GM12878 (cell line): ENCODE measurements at regions not wholly inside any gene's neighbourhood (a gene's known extent, or its start where the extent isn't known, plus 50 kb on each side); places are given as distances from the start of the nearest gene placed in this dataset.

Source experiments
- ATAC-seq: fragments of 200-7000 bp; cut with Tn5 transposase; 3 replicates; pipeline ENCODE4 v1.9.1; 2020; ENCODE audit warnings: mild to moderate bottlenecking, moderate library complexity
- BruUV-seq: library from RNA; stranded (reverse); fragments of 400-500 nt; replicated peaks from 2 replicates; lab custom pipeline; 2021; lab: Mats Ljungman, UMichigan
- CTCF ChIA-PET: fragments of 300-600 bp; sonication (Branson Sonifier 250); formaldehyde crosslinking; extraction: SDS; loops from one replicate; lab custom pipeline; 2021; ENCODE audit warnings: inconsistent platforms; lab: Yijun Ruan, JAX
- POLR2A ChIA-PET: fragments of 350-600 bp; formaldehyde crosslinking; extraction: SDS; loops from one replicate; lab custom pipeline; 2021; ENCODE audit warnings: inconsistent platforms; lab: Charles Lee
- RAD21 ChIA-PET: fragments of 300-600 bp; sonication (Branson Sonifier 250); formaldehyde crosslinking; loops from one replicate; lab custom pipeline; 2023; ENCODE audit warnings: antibody characterized with exemption; ENCODE audit not compliant: unreplicated experiment; lab: Charles Lee
- SMC1A ChIA-PET: fragments of 300-600 bp; sonication (Branson Sonifier 250); formaldehyde crosslinking; loops from one replicate; lab custom pipeline; 2023; ENCODE audit not compliant: unreplicated experiment, uncharacterized antibody; lab: Charles Lee
- DNase-seq: peaks from one replicate; pipeline ENCODE4 v3.0.0-alpha.2; 2011; ENCODE audit warnings: low read depth, low spot score
- FAIRE-seq: peaks from 3 replicates; lab custom pipeline; 2011; peaks lifted over from hg19 to GRCh38; lab: Jason Lieb, UNC
- H2AFZ ChIP-seq: 2 replicates; pipeline ENCODE4 v1.6.0; 2011; ENCODE audit warnings: low read depth, low read length, control low read depth; ENCODE audit not compliant: control insufficient read depth
- H3K27ac ChIP-seq: 2 replicates; pipeline ENCODE4 v1.5.1; 2011; ENCODE audit warnings: control low read depth; ENCODE audit not compliant: control insufficient read depth, insufficient read depth
- H3K27me3 ChIP-seq, 2 experiments: replicated peaks in 1 of 2; 2 replicates each; pipeline versions ENCODE4 v1.6.0 to v1.6.1; 2011; ENCODE audit warnings: low read length in 1 of 2; ENCODE audit not compliant: control insufficient read depth in 2 of 2, insufficient read depth in 2 of 2
- H3K36me3 ChIP-seq, 2 experiments: 2 replicates each; pipeline ENCODE4 v1.5.1; 2011; ENCODE audit warnings: low read length in 1 of 2; ENCODE audit not compliant: control insufficient read depth in 2 of 2, insufficient read depth in 2 of 2
- H3K4me1 ChIP-seq: 2 replicates; pipeline ENCODE4 v1.6.1; 2011; ENCODE audit warnings: mild to moderate bottlenecking, low read length, moderate library complexity, mixed read lengths; ENCODE audit not compliant: control insufficient read depth, insufficient read depth
- H3K4me2 ChIP-seq: 2 replicates; pipeline ENCODE4 v1.6.0; 2011; ENCODE audit warnings: control low read depth; ENCODE audit not compliant: control insufficient read depth, insufficient read depth
- H3K4me3 ChIP-seq: fragments of 200-600 bp; sonication (generic); 2 replicates; pipeline ENCODE4 v1.5.1; 2016
- H3K79me2 ChIP-seq: 2 replicates; pipeline ENCODE4 v1.6.0; 2011; ENCODE audit warnings: low read length; ENCODE audit not compliant: control insufficient read depth, insufficient read depth
- H3K9ac ChIP-seq: 2 replicates; pipeline ENCODE4 v1.8.0; 2011; ENCODE audit warnings: low read length, control low read depth, mixed read lengths; ENCODE audit not compliant: control insufficient read depth, insufficient read depth
- H3K9me3 ChIP-seq: replicated peaks from 3 replicates; pipeline ENCODE4 v1.5.1; 2011; ENCODE audit warnings: mild to moderate bottlenecking, low read length; ENCODE audit not compliant: control insufficient read depth, insufficient read depth
- H4K20me1 ChIP-seq: 2 replicates; pipeline ENCODE4 v1.6.0; 2011; ENCODE audit not compliant: control insufficient read depth, insufficient read depth
- HCFC1 ChIP-seq: fragments of 150-350 bp; IDR thresholded peaks from 2 replicates; pipeline ENCODE4 v1.6.1; 2014; ENCODE audit warnings: low read length
- JUND ChIP-seq: IDR thresholded peaks from 2 replicates; pipeline ENCODE4 v1.6.1; 2012; ENCODE audit warnings: low read depth, mild to moderate bottlenecking, low read length, improper control_type of control experiment, moderate library complexity
- PAX5 ChIP-seq: IDR thresholded peaks from 2 replicates; pipeline ENCODE4 v1.6.1; 2011; ENCODE audit warnings: low read depth, low read length, borderline replicate concordance
- ZBTB40 ChIP-seq: fragments of 450-650 bp; IDR thresholded peaks from 2 replicates; pipeline ENCODE4 v1.6.1; 2016; ENCODE audit warnings: mild to moderate bottlenecking, moderate library complexity, borderline replicate concordance
- WGBS: methylation state at CpG from one replicate; pipeline ENCODE4 v1.1.6; 2016; ENCODE audit warnings: low lambda C conversion rate; ENCODE audit not compliant: insufficient replicate concordance, insufficient coverage; ENCODE audit errors: missing lambda C conversion rate; 5-methylcytosine and 5-hydroxymethylcytosine counted together
- in situ Hi-C: fragments of 300-500 bp; cut with MboI; formaldehyde crosslinking; loops from 9 replicates; pipeline ENCODE4 v1.14.3; 2018; ENCODE audit warnings: mixed read lengths
- intact Hi-C: fragments of 100-400 bp; cut with micrococcal nuclease; formaldehyde crosslinking; loops from one replicate; pipeline ENCODE4 v1.14.2; 2022; ENCODE audit not compliant: unreplicated experiment
- TF ChIP-seq, protein P1 (sequence below): fragments of 450-650 bp; conservative IDR thresholded peaks from 2 replicates; pipeline ENCODE4 v1.6.1; 2017; ENCODE audit warnings: mild to moderate bottlenecking, moderate library complexity

GRCh38 chr2:236795861-236796219, 226.2 kb downstream of the ACKR3 start:
- RAD21 ChIA-PET, result no interaction called here
- in situ Hi-C loops, result no loop called here
- Histone ChIP-seq H3K9me3 (no peaks in the 10 kb centered on the region), H3K4me1 (no peaks in the 10 kb centered on the region), H3K27me3 (peaks cover 0 to 2% of the 10 kb centered on the region in 2 experiments; a peak in 1 of 4 replicates), H2AFZ (no peak overlapping the region), H3K9ac (no peak overlapping the region), H3K4me2 (no peak overlapping the region), H3K79me2 (no peaks in the 10 kb centered on the region), H3K36me3 (no peaks in the 10 kb centered on the region), H3K27ac (no peak overlapping the region), H4K20me1 (no peaks in the 10 kb centered on the region), H3K4me3 (no peak overlapping the region)
- no peak for DNase-seq
- no peak for FAIRE-seq
- CTCF ChIA-PET, result no interaction called here
- SMC1A ChIA-PET, result interaction anchor here (1.2 kb wide), 1 partner anchor 11 kb away, joined by 4 read pairs; no protein-coding TSS in a partner anchor
- POLR2A ChIA-PET, result no interaction called here
- intact Hi-C loops, result no loop called here
- 26% methylated on average over 8 of the region's 8 CpGs for WGBS
- no peak for TF ChIP-seq PAX5
- no peak for TF ChIP-seq JUND
- no peak for TF ChIP-seq ZBTB40
- no TSS peak for BruUV-seq
- ATAC-seq, result no peak

GRCh38 chr2:236796236-236796635, 226.6 kb downstream of the ACKR3 start:
- Histone ChIP-seq H2AFZ (no peak overlapping the region), H3K36me3 (no peaks in the 10 kb centered on the region), H3K9ac (no peak overlapping the region), H3K27me3 (peaks cover 0 to 2% of the 10 kb centered on the region in 2 experiments; a peak in 1 of 4 replicates), H4K20me1 (no peaks in the 10 kb centered on the region), H3K4me2 (no peak overlapping the region), H3K27ac (no peak overlapping the region), H3K4me1 (no peaks in the 10 kb centered on the region), H3K4me3 (no peak overlapping the region), H3K9me3 (no peaks in the 10 kb centered on the region), H3K79me2 (no peaks in the 10 kb centered on the region)
- WGBS, result 0% methylated on average over 2 of the region's 2 CpGs
- ATAC-seq (no peak), DNase-seq (no peak), FAIRE-seq (no peak)
- in situ Hi-C loops (no loop called here), intact Hi-C loops (no loop called here)
- no TSS peak for BruUV-seq
- CTCF ChIA-PET, result no interaction called here
- SMC1A ChIA-PET, result interaction anchor here (1.2 kb wide), 1 partner anchor 11 kb away, joined by 4 read pairs; no protein-coding TSS in a partner anchor
- RAD21 ChIA-PET, result no interaction called here
- POLR2A ChIA-PET, result no interaction called here
- no peak for TF ChIP-seq ZBTB40
- TF ChIP-seq HCFC1, result no peak
- TF ChIP-seq, protein P1, sequence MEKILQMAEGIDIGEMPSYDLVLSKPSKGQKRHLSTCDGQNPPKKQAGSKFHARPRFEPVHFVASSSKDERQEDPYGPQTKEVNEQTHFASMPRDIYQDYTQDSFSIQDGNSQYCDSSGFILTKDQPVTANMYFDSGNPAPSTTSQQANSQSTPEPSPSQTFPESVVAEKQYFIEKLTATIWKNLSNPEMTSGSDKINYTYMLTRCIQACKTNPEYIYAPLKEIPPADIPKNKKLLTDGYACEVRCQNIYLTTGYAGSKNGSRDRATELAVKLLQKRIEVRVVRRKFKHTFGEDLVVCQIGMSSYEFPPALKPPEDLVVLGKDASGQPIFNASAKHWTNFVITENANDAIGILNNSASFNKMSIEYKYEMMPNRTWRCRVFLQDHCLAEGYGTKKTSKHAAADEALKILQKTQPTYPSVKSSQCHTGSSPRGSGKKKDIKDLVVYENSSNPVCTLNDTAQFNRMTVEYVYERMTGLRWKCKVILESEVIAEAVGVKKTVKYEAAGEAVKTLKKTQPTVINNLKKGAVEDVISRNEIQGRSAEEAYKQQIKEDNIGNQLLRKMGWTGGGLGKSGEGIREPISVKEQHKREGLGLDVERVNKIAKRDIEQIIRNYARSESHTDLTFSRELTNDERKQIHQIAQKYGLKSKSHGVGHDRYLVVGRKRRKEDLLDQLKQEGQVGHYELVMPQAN, result no peak
